ENCODE measurements at regions not wholly inside any gene's neighbourhood (a gene's known extent, or its start where the extent isn't known, plus 50 kb on each side); places are given as distances from the start of the nearest gene placed in this dataset.
A peak's percentile ranks its signal among the peaks of the same experiment; 100 is the strongest.

DNA sequence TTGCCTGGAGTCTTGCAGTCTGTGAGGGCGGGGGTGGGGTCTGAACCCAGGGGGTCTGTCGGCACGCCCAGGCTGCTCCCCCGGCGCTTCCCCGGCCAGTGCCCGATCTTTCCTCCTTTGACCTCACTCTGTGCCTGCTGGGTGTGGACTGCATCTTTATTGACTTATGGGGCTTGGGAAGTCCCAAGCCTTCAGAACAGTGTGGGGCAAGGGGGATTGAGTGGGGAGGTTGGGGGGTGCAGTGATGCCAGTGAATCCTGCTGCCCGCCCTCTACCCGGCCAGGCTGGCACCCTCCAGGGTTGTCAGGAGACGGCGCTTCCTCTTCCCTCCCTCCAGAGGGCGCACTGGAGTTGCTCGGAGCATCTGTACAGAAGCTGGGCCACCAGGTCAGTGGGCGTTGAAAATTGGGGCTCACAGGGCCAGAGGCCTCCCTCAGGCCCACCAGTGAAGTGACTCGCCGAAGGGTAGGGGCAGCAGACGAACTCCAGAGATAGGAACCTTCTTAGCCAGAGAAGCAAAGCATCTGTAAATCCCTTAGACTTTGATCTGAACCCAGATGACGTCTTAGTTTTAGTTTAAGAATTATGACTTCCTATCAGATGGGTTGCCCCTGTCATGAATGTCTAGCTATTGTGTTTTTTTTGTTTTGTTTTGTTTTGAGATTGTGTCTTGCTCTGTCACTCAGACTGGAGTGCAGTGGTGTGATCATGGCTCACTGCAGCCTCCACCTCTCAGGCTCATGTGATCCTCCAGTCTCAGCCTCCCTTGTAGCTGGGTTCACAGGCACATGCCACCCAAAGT lies 184.8 kb upstream of the CIBAR2 start:
- TF ChIP-seq POLR2A (IDR thresholded peaks at IDR 0.05) = no peak
- peak; percentile 22 to 79 for TF ChIP-seq CTCF (IDR thresholded peaks at IDR 0.05)
- TF ChIP-seq POLR2AphosphoS5 (IDR thresholded peaks at IDR 0.05) = no peak
- TF ChIP-seq EP300 (IDR thresholded peaks at IDR 0.05) = no peak
